Breast epithelium (tissue), 3 donors: ENCODE measurements at regions not wholly inside any gene's neighbourhood (a gene's known extent, or its start where the extent isn't known, plus 50 kb on each side); places are given as distances from the start of the nearest gene placed in this dataset.

ENCODE experiments used
- POLR2A ChIP-seq: fragments of 450-650 bp; IDR thresholded peaks from one replicate; pipeline ENCODE4 v1.6.1; 2016; ENCODE audit warnings: antibody characterized with exemption, mild to moderate bottlenecking, moderate library complexity
- POLR2AphosphoS5 ChIP-seq, 3 donors: sonication (generic); formaldehyde crosslinking; IDR thresholded peaks; one replicate each; pipeline ENCODE4 v1.6.1; 2017; ENCODE audit warnings: antibody characterized with exemption in 3 of 3
- TF ChIP-seq, protein P1 (sequence below), 3 donors: fragments of 450-650 bp; IDR thresholded peaks; one replicate each; pipeline ENCODE4 v1.5.1; 2016 to 2017; ENCODE audit warnings: antibody characterized with exemption in 3 of 3, mild to moderate bottlenecking in 3 of 3, moderate library complexity in 3 of 3

DNA sequence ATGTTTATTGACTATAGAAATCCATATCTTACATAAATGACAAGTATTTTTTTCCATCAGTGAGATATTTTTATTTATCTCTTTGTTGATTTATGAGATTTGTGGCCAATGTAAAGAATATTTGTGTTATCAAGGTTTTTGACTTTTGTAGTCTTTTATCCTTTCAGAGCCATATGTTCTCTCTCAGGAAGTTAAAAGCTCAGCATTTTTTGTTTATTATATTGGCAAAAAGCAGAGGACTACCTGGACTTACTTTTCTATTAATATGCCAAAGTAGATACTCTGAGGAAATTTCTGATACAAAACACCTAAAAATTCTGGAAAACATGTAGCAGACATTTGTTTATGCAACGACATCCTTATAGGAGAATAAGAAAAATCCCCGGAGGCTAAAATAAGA lies 490.3 kb downstream of the SLC6A15 start:
- TF ChIP-seq POLR2AphosphoS5 (IDR thresholded peaks at IDR 0.05): no peak
- TF ChIP-seq, protein P1, sequence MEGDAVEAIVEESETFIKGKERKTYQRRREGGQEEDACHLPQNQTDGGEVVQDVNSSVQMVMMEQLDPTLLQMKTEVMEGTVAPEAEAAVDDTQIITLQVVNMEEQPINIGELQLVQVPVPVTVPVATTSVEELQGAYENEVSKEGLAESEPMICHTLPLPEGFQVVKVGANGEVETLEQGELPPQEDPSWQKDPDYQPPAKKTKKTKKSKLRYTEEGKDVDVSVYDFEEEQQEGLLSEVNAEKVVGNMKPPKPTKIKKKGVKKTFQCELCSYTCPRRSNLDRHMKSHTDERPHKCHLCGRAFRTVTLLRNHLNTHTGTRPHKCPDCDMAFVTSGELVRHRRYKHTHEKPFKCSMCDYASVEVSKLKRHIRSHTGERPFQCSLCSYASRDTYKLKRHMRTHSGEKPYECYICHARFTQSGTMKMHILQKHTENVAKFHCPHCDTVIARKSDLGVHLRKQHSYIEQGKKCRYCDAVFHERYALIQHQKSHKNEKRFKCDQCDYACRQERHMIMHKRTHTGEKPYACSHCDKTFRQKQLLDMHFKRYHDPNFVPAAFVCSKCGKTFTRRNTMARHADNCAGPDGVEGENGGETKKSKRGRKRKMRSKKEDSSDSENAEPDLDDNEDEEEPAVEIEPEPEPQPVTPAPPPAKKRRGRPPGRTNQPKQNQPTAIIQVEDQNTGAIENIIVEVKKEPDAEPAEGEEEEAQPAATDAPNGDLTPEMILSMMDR (IDR thresholded peaks at IDR 0.05): no peak
- TF ChIP-seq POLR2A: no peak
